NCI-H748 (cell line): ENCODE measurements at regions not wholly inside any gene's neighbourhood (a gene's known extent, or its start where the extent isn't known, plus 50 kb on each side); places are given as distances from the start of the nearest gene placed in this dataset.

Experiments
- DNase-seq: peaks from one replicate; lab custom pipeline; 2025; ENCODE audit not compliant: unreplicated experiment; lab: John Stamatoyannopoulos, UW

DNA sequence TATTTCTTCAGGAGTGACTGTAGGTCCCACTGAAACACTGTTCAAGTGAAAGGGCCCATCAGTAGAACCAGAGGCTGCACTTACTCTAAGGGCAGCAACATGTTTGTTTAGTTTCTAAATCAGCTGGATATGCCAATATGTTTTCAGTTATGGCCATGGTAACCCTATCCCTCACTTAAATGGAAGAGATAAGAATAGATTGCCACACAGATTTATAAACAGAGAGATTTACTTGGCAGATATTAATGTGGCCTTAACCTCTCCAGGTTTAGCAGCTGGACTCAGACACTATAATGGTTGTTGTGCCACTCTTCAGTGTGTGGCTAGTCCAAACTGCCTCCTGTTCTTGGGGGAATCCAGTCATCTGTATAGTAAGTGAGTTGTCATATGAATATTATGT is 354.1 kb downstream of the TEX13C start:
- DNase-seq, result no peak

DNA sequence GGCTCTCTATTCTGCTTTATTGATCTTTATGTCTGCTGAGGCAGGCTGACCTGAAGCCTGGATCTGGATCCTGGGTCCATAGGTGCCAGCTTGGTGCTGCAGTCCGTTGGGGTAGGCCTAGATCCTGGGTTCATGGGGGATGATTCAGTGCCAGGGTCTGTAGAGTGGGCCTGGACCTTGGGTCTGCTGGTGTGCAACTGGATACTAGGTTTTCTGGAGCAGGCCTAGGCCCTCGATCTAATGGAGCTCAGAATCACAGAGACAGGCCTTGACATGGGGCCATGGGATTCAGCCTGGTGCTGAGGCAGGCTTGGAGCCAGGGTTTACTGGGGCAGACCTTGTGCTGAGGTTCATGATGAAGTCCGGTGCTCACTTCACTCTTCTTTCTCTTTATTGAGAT is 358.6 kb downstream of the TEX13C start:
- no peak for DNase-seq

DNA sequence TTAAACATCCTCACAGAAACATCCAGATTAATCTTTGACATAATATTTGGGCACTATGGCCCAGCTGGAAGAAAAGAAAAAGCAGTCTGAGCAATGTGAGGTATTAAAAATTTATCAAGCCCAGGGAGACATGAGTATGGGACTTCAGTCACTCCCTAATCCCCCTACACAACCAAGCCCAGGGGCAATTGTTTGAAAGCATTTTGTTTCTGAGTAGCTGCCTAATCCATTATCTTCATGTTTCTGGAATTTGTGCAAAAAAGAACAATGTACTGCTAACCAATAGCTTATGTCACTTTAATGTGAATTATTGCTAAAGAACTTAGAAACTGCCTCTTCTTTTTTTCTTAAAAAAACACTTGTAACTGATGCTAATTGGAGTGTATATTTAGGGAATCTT is 360.7 kb downstream of the TEX13C start:
- DNase-seq, result no peak

DNA sequence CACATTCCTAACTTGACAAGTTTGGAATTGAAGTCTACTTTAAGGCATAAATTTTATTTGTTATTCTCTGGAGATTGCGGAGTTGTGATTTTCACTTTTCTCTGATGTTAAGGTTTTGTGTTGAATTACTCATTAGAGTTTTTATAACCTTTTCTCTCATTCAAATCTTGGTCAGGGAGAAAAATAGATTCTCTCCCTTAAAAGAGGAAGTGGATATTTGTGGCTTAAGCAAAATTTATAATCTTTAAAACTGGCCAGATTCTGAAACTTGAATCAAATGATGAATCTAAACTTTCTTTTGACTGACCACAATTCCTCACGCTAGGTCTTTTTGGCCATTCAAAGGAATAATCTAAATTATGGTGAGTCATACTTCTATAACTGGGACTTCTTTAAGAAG is 361.4 kb downstream of the TEX13C start:
- no peak for DNase-seq

DNA sequence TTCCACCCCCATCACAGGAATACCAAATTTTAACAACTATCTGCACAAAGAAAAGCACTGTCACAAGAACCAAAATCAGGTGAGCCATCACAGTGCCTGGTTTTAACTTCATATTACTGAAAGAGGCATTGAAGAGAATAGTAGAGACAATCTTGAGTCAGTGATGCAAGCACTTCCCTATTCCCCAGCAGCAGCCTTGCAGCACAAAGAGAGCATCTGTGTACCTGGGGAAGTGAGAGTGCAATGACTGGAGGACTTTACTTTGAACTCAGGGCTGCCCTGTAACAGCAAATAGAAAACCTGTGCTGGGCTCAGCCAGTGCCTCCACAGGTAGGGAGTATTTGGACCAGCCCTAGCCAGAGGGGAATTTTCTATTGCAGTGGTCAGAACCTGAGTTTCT is 361.8 kb downstream of the TEX13C start:
- DNase-seq, result no peak

DNA sequence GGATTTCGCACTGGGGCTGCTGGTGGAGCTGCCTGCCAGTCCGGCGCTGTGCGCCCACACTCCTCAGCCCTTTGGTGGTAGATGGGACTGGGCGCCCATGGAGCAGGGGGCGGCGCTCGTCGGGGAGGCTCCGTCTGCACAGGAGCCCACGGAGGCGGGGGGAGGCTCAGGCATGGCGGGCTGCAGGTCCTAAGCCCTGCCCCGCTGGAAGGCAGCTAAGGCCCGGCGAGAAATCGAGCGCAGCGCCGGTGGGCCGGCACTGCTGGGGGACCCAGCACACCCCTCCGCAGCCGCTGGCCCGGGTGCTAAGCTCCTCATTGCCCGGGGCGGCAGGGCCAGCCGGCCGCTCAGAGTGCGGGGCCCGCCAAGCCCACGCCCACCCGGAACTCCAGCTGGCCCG is 370.9 kb downstream of the TEX13C start:
- DNase-seq, result peak; percentile 23

DNA sequence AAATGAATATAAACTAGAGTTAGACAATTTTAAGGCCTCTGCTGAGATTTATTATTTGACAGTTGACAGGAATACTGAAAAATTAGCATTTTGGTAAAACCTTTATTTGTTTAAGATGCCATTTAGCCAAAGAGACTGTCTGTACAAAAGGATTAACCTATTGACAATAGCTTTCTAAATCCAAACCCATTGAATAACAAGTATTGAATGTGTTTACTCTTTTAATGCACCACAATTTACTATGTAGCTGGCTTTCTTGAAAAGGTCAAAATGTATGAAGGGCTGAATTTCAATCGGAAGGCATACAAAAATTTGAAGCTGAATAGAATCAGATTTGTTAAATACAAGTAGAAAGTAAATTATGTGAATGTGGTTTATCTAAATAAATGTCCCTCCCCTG is 374.5 kb downstream of the TEX13C start:
- DNase-seq, result no peak

DNA sequence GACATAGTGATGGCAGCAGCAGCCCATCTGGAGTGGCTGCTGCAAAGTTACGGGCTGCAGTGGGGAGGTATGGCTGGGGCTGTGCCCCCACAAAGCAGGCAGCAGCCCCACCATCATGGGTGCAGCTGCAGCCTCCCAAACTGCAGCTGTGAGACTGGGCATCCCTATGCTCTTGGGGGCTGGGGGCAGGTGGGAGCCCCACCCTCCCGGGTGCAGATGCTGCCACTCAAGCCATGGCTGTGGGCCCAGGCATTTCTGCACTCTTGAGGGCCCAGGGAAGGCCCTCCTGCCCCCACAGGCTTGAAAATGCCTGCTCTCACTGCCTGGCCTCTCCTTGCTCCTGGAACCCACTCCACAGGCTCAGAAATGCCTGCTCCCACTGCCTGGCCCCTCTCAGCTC is 389.4 kb downstream of the TEX13C start:
- no peak for DNase-seq

DNA sequence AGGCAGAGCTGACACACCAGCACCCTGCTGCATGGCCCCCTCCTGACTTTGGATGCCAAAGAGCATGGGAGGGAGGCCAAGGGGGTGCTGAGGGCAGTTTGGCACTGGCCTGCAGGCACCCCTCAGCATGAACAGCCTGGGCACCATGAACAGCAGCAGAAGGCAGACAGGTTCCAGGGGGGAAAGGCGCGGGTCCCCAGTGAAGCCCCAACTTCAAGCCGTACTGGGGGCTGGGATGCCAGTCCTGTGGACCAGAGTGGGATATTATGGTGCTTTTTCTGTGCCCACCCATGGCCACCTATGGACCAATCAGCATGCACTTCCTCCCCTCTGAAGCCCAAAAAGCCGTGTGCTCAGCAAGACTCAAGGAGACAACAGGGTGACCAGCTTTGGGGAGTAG is 389.9 kb downstream of the TEX13C start:
- no peak for DNase-seq

DNA sequence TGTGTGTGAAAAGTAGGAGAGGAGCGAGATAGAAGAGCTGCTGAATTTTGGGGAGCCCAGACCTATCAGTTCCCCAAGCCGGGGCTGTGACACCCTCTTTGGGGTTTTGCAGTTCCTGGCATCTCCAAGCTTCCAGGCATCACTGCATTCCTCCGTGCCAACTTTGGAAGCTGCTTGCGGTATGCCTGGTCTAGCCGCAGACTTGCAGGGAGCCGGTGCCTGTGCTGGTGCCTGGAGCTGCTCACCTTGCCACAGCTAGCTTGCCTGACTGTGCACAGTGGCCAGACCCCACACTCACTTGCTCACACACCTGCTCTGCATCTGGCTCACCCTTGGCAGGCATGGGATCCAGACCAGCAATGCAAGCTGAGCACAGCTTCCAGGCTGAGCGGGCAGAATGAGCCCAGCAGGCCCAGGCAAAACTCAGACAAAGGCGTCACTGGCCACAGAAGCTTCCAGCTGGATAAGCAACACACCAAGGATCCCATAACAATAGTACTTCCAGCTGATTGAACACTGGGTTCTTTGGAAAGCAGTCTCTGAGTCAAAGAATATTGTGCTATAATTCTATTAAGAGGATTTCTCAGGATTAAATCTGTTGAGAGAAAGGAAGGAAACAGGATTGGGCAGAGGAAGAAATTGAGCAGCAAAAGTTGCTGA is 390.9 kb downstream of the TEX13C start:
- no peak for DNase-seq

DNA sequence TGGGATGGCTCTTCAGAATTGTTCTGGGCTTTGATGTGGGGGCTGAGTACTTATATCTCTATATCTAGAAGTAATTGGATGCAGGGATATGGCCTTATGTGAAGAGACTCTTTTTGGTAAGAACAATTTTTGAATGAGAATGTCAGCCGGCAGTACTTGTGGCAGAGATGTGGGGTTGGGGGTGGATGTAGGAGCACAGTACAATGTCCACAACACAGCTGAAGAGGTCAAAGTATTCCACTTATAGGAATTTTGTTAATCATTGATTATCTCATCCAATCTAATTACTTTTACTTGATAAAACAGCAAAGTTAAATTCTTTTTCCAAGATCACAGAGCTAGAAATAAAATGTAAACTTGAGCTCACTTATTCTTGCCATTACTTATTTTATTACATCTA is 391.4 kb downstream of the TEX13C start:
- no peak for DNase-seq

DNA sequence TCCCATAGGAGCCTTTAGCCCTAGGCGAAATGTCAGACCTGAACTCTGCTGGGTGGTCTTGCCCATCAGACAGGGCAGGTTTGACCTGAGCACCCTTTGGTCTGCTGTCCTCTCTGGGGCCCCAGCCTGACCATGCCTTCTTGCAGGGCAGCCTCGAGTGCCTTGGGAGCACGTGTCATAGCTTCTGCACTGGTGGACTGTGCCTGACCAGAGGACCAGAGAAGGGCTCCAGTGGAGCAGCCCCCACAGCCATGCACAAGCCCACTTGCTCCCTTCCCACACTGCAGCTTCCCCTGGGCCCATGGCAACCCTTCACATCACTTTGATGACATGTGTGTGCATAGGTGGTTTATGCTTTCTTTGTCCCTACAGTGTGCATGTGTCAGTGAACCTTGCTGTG is 394.0 kb downstream of the TEX13C start:
- no peak for DNase-seq

DNA sequence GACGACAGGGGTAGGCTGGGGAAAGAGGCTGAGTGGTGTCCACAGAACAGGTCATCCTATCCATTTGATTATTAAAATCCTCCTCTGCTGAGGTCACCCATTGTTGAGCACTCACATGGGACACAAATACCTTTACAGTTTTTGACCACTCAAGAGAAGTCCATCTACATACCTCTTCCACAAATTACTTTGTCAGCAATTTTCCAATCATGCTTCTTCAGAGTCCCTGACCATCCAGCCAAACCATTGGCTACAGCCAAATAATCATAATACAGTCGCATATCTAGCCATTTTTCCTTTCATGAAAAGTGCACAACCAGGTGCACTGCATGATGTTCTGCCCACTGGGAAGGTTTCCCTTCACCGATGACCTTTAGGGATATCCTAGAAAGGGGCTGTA is 407.4 kb downstream of the TEX13C start:
- no peak for DNase-seq

DNA sequence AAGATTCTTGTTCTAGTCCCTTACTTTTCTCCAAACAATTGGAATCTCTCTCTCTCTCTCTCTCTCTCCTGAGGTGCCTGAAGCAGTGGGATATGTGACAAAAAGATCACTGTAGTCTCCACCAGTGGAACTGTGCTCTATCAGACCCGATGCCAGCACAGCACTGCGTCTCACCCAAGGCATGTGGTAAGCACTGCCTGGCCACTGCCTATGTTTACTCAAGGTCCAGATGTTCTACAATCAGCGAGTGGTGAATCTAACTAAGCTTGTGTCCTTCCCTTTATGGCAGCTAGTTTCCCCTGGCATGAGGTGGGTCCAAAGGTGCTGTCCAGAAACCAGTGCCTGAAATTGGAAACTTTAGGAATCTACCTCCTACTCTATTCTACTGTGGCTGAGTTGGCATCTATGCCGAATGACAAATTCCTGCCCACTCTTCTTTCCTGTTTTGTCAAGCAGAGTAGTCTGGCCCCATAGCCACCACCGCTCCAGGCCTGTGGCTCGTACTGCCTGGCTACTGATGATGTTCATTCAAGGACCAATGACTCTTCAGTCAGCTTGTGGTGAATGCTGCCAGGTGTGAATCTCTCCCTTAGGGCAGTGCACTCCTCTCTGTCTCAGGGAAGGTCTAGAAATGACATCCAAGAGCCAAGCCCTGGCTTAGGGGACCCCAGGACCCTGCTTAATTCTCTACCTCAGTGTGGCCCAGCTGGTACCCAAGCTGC is 416.5 kb downstream of the TEX13C start:
- DNase-seq, result no peak

DNA sequence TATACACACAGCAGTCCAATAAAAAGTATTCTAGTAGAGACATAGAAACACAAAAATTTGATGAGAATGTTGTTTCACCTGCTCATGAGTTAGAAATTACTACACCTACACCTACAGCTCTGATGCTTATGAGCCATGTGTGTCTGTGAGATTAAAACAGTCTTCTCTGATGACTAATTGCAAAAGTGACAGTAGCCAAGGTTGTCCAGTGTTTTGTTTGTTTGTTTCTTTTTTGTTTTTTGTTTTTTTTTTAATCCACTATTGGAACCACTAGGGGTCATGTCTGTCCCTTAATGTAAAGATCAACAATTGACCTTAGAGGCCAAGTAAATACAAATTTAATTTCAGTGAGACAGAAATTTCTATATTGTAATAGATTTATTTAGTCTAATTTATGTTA is 423.1 kb downstream of the TEX13C start:
- no peak for DNase-seq

DNA sequence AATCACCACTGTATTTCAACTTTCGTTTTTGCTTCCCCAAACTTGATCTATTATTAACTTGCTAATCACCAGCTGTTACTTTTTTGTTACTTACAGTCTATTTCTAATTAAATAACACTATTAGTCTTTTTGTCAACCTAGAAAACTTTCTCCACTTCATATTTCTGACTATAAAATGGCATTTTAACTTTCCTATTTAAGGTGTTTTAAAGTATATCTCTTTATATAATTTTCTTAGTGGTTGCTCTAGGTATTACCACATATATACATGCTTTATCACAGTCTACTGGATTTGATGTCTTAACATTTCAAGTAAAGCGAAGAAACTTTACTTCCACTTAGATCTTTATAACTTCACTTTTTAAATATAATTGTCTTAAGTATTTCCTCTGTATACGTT is 421.2 kb downstream of the DCAF12L2 start:
- DNase-seq, result no peak

DNA sequence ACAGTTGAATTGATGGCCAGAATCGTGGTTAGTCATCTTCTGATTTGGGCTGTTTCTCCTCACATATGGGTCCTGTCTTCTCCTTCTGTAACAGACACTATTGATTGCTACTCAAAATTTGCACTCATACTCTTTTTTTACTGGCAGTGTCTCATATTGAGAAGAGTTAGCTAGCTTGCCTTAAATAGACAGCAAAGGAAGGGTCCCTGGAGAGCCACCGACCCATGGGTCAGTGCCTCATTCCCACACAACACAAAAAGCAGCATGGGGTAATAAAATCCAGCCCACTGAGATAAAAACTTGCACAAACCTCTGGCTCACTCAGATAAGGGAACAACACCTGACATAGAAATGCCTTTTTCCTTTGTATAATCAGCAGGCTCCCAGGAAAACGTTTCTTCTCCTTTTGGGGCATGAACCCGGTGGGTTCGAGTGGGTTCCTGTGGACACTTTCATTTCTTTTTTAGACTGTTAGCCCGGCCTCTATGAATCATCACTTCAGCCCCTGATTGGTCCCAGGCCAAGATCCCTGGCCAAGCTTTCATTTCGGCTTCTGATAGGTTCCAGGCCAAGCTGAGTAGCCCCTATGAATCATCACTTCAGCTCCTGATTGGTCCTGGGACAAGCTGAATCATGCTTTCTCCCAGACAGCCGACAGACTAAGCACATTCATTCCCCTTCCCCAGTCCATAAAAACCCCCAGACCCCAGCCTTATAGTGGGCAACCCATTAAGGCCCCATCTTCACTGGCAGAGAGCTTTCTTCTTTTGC is 408.1 kb downstream of the DCAF12L2 start:
- no peak for DNase-seq

DNA sequence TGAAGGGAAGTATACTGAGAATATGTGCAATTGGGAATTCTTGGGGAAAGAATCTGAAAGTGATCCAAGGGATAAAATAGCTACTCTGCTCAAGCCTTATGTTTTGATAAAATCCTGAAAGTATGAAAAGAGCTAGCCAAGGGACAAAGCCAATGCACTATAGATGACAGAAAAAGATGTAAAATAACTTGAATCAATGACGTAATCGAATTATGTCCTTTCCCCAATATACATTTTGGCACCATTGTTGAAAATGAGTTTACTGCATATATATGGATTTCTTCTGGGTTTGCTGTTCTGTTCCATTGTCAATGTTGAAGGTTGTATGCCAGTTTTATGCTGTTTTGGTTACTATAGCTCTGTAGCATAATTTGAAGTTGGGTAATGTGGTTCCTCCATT is 407.3 kb downstream of the DCAF12L2 start:
- DNase-seq, result no peak

DNA sequence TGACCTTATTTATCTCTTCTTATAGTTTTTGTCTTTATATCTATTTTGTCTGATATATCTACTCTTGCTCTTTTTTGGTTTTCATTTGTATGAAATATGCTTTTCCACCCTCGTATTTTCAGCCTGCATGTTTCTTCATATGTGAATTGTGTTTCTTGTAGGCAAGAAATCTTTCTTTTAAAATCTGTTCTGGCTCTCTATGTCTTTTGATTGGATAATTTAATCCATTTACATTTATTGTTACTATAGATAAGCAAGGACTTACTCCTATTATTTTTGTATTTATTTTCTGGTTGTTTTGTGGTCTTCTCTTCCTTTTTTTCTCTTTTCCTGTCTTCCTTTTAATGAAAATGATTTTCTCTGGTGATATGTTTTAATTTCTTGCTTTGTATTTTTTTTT is 403.1 kb downstream of the DCAF12L2 start:
- DNase-seq, result no peak

DNA sequence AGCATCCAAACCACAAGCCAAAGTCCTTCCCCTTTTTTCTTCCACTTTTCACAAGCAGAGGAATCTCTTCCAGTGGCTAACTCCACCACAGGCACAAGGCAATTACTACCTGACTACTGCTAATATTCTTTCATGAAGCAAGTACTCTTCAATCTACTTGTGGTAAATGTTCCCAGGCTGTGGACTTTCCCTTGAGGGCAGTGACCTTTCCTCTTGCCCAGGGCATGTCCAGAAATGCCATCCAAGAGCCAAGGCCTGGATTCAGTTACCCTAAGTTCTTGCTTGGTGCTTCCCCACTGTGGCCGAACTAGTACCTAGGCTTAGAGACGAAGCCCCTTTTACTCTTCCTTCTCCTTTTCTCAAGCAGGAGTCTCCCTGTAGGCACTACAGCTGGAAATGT is 400.7 kb downstream of the DCAF12L2 start:
- no peak for DNase-seq

DNA sequence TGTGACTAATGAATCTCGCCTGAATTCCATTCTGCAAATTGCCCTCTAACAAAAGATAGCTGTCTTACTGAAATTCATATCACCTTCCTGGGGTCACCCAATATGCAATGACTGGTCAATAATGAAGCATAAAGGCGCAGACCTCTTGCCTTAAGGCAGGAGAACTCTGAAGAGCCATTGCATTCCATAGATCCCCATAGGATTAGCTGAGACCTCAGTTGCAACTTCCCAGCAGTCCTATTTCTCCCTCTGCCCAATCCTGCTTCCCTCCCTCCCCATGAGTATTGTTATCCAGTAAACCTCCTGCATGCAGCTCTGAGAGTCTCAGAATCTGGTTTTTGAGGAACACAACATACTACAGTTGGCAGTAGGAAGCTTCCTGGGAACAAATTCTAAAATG is 396.5 kb downstream of the DCAF12L2 start:
- no peak for DNase-seq

DNA sequence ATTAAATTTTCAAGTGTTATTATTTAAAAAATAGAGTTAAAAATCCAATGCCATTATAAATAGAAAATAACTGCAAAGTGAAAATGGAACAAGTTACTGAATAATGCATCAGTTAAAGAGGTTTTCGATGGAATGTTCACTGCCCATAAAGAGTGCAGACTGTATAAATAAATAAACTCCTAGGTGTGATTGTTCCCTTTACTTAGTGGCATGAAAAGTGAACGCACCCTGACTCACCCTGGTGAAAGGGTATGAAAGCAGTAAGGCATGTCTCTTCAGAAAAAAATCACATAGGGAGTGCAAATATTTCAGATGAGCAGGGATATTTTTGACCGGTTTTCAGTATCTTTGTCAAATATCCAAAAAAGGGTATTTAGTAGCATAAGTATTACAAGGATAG is 387.8 kb downstream of the DCAF12L2 start:
- no peak for DNase-seq
